HCT116 (cell line): ENCODE measurements at regions not wholly inside any gene's neighbourhood (a gene's known extent, or its start where the extent isn't known, plus 50 kb on each side); places are given as distances from the start of the nearest gene placed in this dataset.

Experiments used
- ATAC-seq: fragments of 200-7000 bp; cut with Tn5 transposase; 2 replicates; pipeline ENCODE4 v1.9.1; 2020; ENCODE audit warnings: mild to moderate bottlenecking, moderate library complexity
- BruUV-seq: library from RNA; stranded (reverse); fragments of 400-500 nt; replicated peaks from 2 replicates; lab custom pipeline; 2021; lab: Mats Ljungman, UMichigan
- CTCF ChIA-PET: fragments of 300-600 bp; sonication (Branson Sonifier 250); formaldehyde crosslinking; loops from one replicate; lab custom pipeline; 2021; ENCODE audit warnings: antibody characterized with exemption; lab: Charles Lee
- POLR2A ChIA-PET: fragments of 300-600, 350-600 bp; sonication (Branson Sonifier 250); formaldehyde crosslinking; loops from one replicate; lab custom pipeline; 2021; ENCODE audit warnings: antibody characterized with exemption; lab: Charles Lee
- RAD21 ChIA-PET, 2 experiments: fragments of 300-600 bp; sonication (Branson Sonifier 250); formaldehyde crosslinking; loops; one replicate each; lab custom pipeline; 2023; ENCODE audit warnings: low total read pairs in 2 of 2; ENCODE audit not compliant: uncharacterized antibody in 2 of 2, unreplicated experiment in 2 of 2, low non-redundant PET in 1 of 2; lab: Charles Lee
- DNase-seq: peaks from one replicate; pipeline ENCODE4 v3.0.0-alpha.2; 2010; ENCODE audit warnings: low read depth, low spot score
- H2AFZ ChIP-seq: fragments of 200-600 bp; shearing (Covaris generic), sonication (generic); 2 replicates; pipeline ENCODE4 v1.6.1; 2017; ENCODE audit warnings: low read depth, mixed run types, mixed read lengths, antibody characterized with exemption, low read length; ENCODE audit not compliant: poor library complexity, severe bottlenecking
- H3K27ac ChIP-seq: 2 replicates; pipeline ENCODE4 v1.5.1; 2012; ENCODE audit warnings: low read depth, low read length
- H3K27me3 ChIP-seq: fragments of 200-600 bp; sonication (generic); 2 replicates; pipeline ENCODE4 v1.6.1; 2016; ENCODE audit warnings: mixed run types, low read length, mixed read lengths; ENCODE audit not compliant: insufficient read depth
- H3K36me3 ChIP-seq, 2 experiments: fragments of 200-500 bp in 1 of 2; fragments of 200-600 bp in 1 of 2; sonication (Bioruptor generic) in 1 of 2; sonication (generic) in 1 of 2; 2 replicates each; pipeline versions ENCODE4 v1.5.1 to v1.6.1; 2014 to 2016; ENCODE audit warnings: low read length in 2 of 2, inconsistent platforms in 1 of 2, mixed read lengths in 1 of 2, mixed run types in 1 of 2; ENCODE audit not compliant: insufficient read depth in 2 of 2, control insufficient read depth in 1 of 2
- H3K4me1 ChIP-seq, 2 experiments: fragments of 200-600 bp in 1 of 2; sonication (generic) in 1 of 2; 2 replicates each; pipeline versions ENCODE4 v1.5.1 to v1.6.1; 2012 to 2017; ENCODE audit warnings: low read length in 2 of 2, inconsistent platforms in 1 of 2, mild to moderate bottlenecking in 1 of 2, mixed read lengths in 1 of 2, mixed run types in 1 of 2, moderate library complexity in 1 of 2; ENCODE audit not compliant: insufficient read depth in 2 of 2, control insufficient read depth in 1 of 2
- H3K4me2 ChIP-seq: fragments of 200-600 bp; sonication (generic); 2 replicates; pipeline ENCODE4 v1.6.1; 2017; ENCODE audit warnings: mixed run types, low read length, mixed read lengths
- H3K4me3 ChIP-seq, 2 experiments: fragments of 200-600 bp in 1 of 2; sonication (generic) in 1 of 2; replicated peaks in 1 of 2; 2 replicates each; pipeline ENCODE4 v1.5.1; 2011 to 2016; ENCODE audit warnings: low read length in 2 of 2, control low read depth in 1 of 2, low read depth in 1 of 2, mild to moderate bottlenecking in 1 of 2, mixed read lengths in 1 of 2, mixed run types in 1 of 2
- H3K79me2 ChIP-seq: fragments of 200-600 bp; sonication (generic); 2 replicates; pipeline ENCODE4 v1.6.1; 2017; ENCODE audit warnings: mild to moderate bottlenecking, mixed run types, low read length, moderate library complexity, mixed read lengths; ENCODE audit not compliant: insufficient read depth
- H3K9ac ChIP-seq: fragments of 200-600 bp; sonication (generic); 2 replicates; pipeline ENCODE4 v1.6.1; 2016; ENCODE audit warnings: low read length, mixed read lengths
- H3K9me2 ChIP-seq: fragments of 200-600 bp; sonication (generic), shearing (Covaris generic); 2 replicates; pipeline ENCODE4 v1.6.1; 2017; ENCODE audit warnings: mixed run types, mild to moderate bottlenecking, moderate library complexity; ENCODE audit not compliant: insufficient read depth
- H3K9me3 ChIP-seq, 2 experiments: fragments of 200-500 bp in 1 of 2; fragments of 200-600 bp in 1 of 2; sonication (Bioruptor generic) in 1 of 2; sonication (generic) in 1 of 2; 2 replicates each; pipeline ENCODE4 v1.6.1; 2014 to 2017; ENCODE audit warnings: low read length in 2 of 2, mixed read lengths in 2 of 2, inconsistent platforms in 1 of 2, low read depth in 1 of 2, mild to moderate bottlenecking in 1 of 2, mixed run types in 1 of 2, moderate library complexity in 1 of 2; ENCODE audit not compliant: control insufficient read depth in 1 of 2, insufficient read depth in 1 of 2
- H4K20me1 ChIP-seq: fragments of 200-600 bp; sonication (generic), shearing (Covaris generic); 2 replicates; pipeline ENCODE4 v1.6.1; 2017; ENCODE audit warnings: mixed run types, mild to moderate bottlenecking, moderate library complexity; ENCODE audit not compliant: insufficient read depth
- ATF3 ChIP-seq: IDR thresholded peaks from 2 replicates; pipeline ENCODE4 v1.6.1; 2012
- CBX3 ChIP-seq: IDR thresholded peaks from 2 replicates; pipeline ENCODE4 v1.6.1; 2012; ENCODE audit warnings: low read depth
- CEBPB ChIP-seq: IDR thresholded peaks from 2 replicates; pipeline ENCODE4 v1.6.1; 2012; ENCODE audit warnings: low read depth
- EGR1 ChIP-seq: IDR thresholded peaks from 2 replicates; pipeline ENCODE4 v1.6.1; 2012; ENCODE audit warnings: low read depth
- ELF1 ChIP-seq: IDR thresholded peaks from 2 replicates; pipeline ENCODE4 v1.6.1; 2012; ENCODE audit warnings: low read depth, borderline replicate concordance
- EZH2 ChIP-seq: fragments of 200-600 bp; sonication (generic); IDR thresholded peaks from 2 replicates; pipeline ENCODE4 v1.6.1; 2017; ENCODE audit warnings: antibody characterized with exemption, mixed run types
- EZH2phosphoT487 ChIP-seq: fragments of 200-600 bp; IDR thresholded peaks from 2 replicates; pipeline ENCODE4 v1.6.1; 2018; ENCODE audit warnings: antibody characterized with exemption, borderline replicate concordance
- JUND ChIP-seq: IDR thresholded peaks from 2 replicates; pipeline ENCODE4 v1.6.1; 2012
- POLR2A ChIP-seq: IDR thresholded peaks from 2 replicates; pipeline ENCODE4 v1.7.0; 2011; ENCODE audit warnings: borderline replicate concordance; ENCODE audit not compliant: insufficient read depth, insufficient read length; ENCODE audit errors: extremely low read depth
- POLR2AphosphoS5 ChIP-seq: IDR thresholded peaks from 2 replicates; pipeline ENCODE4 v1.6.1; 2011; ENCODE audit warnings: mild to moderate bottlenecking, low read depth, low read length, moderate library complexity
- RAD21 ChIP-seq: IDR thresholded peaks from 2 replicates; pipeline ENCODE4 v1.6.1; 2012; ENCODE audit warnings: low read depth, mild to moderate bottlenecking
- SIN3A ChIP-seq: IDR thresholded peaks from 2 replicates; pipeline ENCODE4 v1.6.1; 2012; ENCODE audit warnings: low read depth
- SP1 ChIP-seq: IDR thresholded peaks from 2 replicates; pipeline ENCODE4 v1.6.1; 2012; ENCODE audit warnings: low read depth
- SRF ChIP-seq: IDR thresholded peaks from 2 replicates; pipeline ENCODE4 v1.6.1; 2012; ENCODE audit warnings: low read depth
- TCF7L2 ChIP-seq: IDR thresholded peaks from 2 replicates; pipeline ENCODE4 v1.7.0; 2011; ENCODE audit warnings: borderline replicate concordance, inconsistent platforms; ENCODE audit not compliant: insufficient read depth, insufficient read length; ENCODE audit errors: extremely low read depth
- YY1 ChIP-seq: IDR thresholded peaks from 2 replicates; pipeline ENCODE4 v1.6.1; 2011; ENCODE audit warnings: low read length, low read depth, moderate library complexity, mild to moderate bottlenecking; ENCODE audit not compliant: insufficient replicate concordance; ENCODE audit errors: extremely low read depth
- ZBTB33 ChIP-seq: IDR thresholded peaks from 2 replicates; pipeline ENCODE4 v1.6.1; 2011; ENCODE audit warnings: mild to moderate bottlenecking, low read length, moderate library complexity; ENCODE audit not compliant: insufficient replicate concordance; ENCODE audit errors: extremely low read depth
- ZFX ChIP-seq: fragments of 450-650 bp; IDR thresholded peaks from 2 replicates; pipeline ENCODE4 v1.6.1; 2017
- ZNF274 ChIP-seq: fragments of 200-500 bp; sonication (Bioruptor generic); IDR thresholded peaks from 2 replicates; pipeline ENCODE4 v1.6.1; 2014; ENCODE audit warnings: mild to moderate bottlenecking, low read depth, low read length, inconsistent platforms
- intact Hi-C: fragments of 100-400 bp; cut with micrococcal nuclease; formaldehyde crosslinking; loops from 2 replicates; pipeline ENCODE4 v1.10.0; 2022
- TF ChIP-seq, protein P1 (sequence below): IDR thresholded peaks from 2 replicates; pipeline ENCODE4 v1.6.1; 2012

GRCh38 chr11:92163879-92164278 is 60.7 kb upstream of the FAT3 start:
- Histone ChIP-seq H3K36me3 (no peaks in the 10 kb centered on the region), H3K9ac (no peak overlapping the region), H3K79me2 (no peaks in the 10 kb centered on the region), H3K4me1 (no peaks in the 10 kb centered on the region), H4K20me1 (no peaks in the 10 kb centered on the region), H3K9me3 (peaks cover 0 to 9% of the 10 kb centered on the region in 2 experiments; a peak in 1 of 4 replicates), H3K27me3 (no peaks in the 10 kb centered on the region), H3K4me3 (no peak overlapping the region), H3K27ac (no peak overlapping the region), H2AFZ (no peak overlapping the region), H3K9me2 (no peaks in the 10 kb centered on the region), H3K4me2 (no peak overlapping the region)
- ChIA-PET POLR2A (no interaction called here), RAD21 (no interaction called here), CTCF (no interaction called here)
- no TSS peak for BruUV-seq
- TF ChIP-seq POLR2A (no peak), ZFX (no peak), SP1 (no peak), EZH2 (no peak), ZNF274 (no peak), EZH2phosphoT487 (no peak), SIN3A (no peak), ELF1 (no peak), CBX3 (no peak)
- intact Hi-C loops, result no loop called here
- ATAC-seq (no peak), DNase-seq (no peak)

DNA sequence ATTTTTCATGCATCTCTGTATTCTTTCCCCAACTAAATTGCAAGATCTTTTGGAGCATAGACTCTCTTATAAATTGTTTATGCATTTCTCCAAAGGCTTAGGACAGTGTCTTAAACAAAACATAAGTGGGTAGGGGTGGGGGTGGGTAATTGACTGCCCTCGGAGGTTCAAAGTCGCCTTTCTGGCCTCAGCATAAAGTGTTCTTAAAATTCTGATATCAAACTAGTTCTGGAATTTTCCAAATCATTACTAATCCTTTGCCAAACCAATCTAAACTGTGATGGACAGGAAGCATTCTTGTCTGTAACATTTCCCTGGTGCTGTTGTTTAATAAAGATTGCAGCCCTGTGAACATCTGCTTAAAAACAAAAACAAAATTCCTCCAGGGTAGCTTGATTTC is 61.8 kb upstream of the FAT3 start:
- no peak for ATAC-seq
- Histone ChIP-seq H3K79me2 (no peaks in the 10 kb centered on the region), H3K4me3 (no peak overlapping the region), H3K27ac (no peak overlapping the region), H3K9me3 (peaks cover 0 to 9% of the 10 kb centered on the region in 2 experiments; a peak in 1 of 4 replicates), H3K4me2 (no peak overlapping the region), H3K4me1 (no peaks in the 10 kb centered on the region), H3K9me2 (no peaks in the 10 kb centered on the region), H3K27me3 (no peaks in the 10 kb centered on the region), H2AFZ (no peak overlapping the region), H3K9ac (no peak overlapping the region), H4K20me1 (no peaks in the 10 kb centered on the region), H3K36me3 (no peaks in the 10 kb centered on the region)
- DNase-seq, result no peak
- ChIA-PET POLR2A (no interaction called here), RAD21 (no interaction called here), CTCF (no interaction called here)
- no TSS peak for BruUV-seq
- intact Hi-C loops, result no loop called here
- no peak for TF ChIP-seq SRF
- no peak for TF ChIP-seq ZFX
- TF ChIP-seq, protein P1, sequence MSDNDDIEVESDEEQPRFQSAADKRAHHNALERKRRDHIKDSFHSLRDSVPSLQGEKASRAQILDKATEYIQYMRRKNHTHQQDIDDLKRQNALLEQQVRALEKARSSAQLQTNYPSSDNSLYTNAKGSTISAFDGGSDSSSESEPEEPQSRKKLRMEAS, result no peak
- TF ChIP-seq CEBPB, result no peak
- TF ChIP-seq RAD21, result no peak
- TF ChIP-seq ZBTB33, result no peak
- TF ChIP-seq POLR2AphosphoS5, result no peak
- TF ChIP-seq ATF3, result no peak
- no peak for TF ChIP-seq SP1
- TF ChIP-seq EGR1, result no peak
- no peak for TF ChIP-seq CBX3
- TF ChIP-seq ELF1, result no peak
- TF ChIP-seq SIN3A, result no peak
- TF ChIP-seq EZH2, result no peak
- TF ChIP-seq EZH2phosphoT487, result no peak
- TF ChIP-seq TCF7L2, result no peak
- TF ChIP-seq JUND, result no peak
- TF ChIP-seq YY1, result no peak
